GF-D8 (cell line): ENCODE measurements at regions not wholly inside any gene's neighbourhood (a gene's known extent, or its start where the extent isn't known, plus 50 kb on each side); places are given as distances from the start of the nearest gene placed in this dataset.
A peak's percentile ranks its signal among the peaks of the same experiment; 100 is the strongest.

Experiments used
- DNase-seq: peaks from one replicate; lab custom pipeline; 2025; lab: John Stamatoyannopoulos, UW

DNA sequence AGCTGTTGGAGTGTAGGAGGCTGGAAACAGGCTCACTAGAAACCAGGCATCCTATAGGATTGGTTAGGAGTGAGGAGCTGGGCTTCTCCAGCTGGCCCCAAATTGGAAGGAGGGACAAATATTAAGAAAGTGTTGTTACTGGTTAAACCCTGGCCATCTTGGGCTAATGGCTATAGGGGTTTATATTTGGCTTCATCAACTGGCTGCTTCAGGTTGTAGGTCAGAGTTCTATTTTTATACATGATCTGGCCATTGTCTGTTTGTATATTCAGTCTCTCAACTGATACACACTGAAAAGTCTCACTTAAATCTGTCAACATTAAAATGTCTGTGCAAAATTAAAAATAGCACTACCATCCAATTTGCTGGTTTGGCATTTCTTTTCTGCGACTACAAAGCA lies 70.2 kb upstream of the ARRDC4 start:
- DNase-seq: no peak

DNA sequence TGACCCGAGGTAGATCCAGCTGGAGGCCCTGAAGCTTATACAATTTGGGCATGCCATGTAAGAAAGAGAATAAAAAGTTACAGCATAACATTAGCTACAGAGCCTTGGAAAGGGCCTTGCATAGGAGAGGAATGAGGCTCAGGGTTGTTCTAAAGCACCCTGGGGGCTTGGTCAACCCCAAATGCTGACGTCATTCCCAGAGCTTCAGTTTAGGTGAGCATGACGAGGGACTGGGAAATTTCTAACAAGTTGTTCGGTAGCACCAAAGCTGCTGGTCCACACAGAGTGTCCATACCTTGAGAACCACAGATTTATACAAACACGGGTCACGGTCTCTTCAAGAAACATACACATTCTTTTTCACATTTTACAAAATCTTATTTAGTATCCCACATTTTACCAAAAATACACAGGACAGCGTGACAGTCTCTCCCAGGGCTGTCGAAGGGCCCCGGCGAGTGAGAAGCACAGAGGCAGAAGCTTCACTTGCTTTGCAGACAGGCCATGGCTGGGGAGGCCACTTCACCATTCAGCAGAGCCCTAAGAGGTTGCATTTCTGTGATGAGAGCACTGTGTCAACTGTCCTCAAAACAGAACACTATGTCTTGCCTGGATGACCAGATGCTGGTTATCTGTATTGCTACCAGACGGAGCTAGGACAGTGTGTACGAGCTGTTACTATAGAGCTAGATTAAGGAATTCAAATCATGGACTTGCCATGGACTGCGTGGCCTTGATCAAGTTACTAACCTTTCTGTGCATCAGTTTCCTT lies 68.2 kb upstream of the ARRDC4 start:
- no peak for DNase-seq

DNA sequence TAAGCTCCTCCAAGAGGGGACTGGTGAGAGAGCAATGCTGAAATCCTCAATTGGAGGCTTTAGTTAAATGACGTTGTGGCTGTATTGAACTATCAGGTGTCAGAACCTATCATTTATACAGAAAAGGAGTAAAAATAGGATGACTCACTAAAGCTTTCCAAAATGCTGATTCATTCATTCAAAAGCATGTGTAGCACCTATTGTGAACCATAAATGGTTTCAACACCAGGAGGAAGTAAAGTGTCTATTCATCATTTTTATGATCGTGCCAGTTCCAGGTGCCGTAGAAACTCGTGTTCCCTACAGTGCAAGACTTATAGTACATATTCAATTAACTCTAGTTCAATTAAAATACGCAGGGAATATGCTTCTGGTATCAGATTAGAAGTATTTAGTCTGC lies 66.5 kb upstream of the ARRDC4 start:
- no peak for DNase-seq

DNA sequence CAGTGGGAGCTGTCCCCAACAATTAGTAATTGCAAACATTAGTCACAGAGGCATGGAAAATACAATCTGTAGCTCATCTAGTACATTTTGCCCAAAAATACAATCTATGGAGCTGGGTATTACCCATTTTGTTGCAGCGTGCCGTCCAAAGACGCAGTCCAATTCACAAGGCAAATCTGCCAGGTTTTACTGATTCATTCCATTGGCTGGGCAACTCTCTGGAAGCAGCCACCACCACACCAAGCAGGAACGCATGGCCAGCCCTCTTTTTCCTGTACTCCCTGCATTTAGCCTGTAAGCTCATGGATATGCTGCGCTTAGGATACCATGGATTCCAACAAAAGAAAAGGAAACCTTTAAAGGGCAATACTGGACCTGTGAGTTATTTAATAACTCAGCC lies 60.5 kb upstream of the ARRDC4 start:
- DNase-seq: no peak

DNA sequence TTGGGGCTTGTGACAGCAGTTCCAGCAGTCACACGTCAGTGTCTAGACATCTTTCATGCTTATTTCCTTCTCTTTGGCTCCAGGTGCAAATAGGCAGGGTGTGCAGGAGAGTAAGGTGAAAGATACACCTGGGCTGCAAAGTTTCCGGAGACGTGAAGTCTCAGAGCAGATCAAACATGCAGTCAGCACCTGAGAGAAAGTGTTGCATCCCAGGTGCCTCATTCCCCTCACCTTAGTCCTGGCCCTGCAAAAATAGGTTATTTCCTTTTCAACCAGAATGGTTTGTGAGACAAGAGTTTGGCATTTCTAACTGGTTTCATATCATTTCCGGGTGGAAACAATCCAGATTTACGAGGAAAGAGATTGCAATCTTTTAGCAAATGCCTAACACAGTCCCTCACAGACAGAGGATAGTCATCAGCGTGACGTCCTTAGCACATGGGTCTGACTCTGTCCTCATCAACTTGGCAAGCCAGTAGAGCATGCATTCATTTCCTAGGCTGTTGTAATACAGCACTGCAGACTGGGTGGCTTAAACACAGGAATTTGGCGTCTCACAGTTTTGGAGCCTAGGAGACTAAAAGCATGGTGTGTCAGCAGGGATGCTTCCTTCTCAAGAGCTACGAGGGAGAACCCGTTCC lies 58.2 kb upstream of the ARRDC4 start:
- no peak for DNase-seq

DNA sequence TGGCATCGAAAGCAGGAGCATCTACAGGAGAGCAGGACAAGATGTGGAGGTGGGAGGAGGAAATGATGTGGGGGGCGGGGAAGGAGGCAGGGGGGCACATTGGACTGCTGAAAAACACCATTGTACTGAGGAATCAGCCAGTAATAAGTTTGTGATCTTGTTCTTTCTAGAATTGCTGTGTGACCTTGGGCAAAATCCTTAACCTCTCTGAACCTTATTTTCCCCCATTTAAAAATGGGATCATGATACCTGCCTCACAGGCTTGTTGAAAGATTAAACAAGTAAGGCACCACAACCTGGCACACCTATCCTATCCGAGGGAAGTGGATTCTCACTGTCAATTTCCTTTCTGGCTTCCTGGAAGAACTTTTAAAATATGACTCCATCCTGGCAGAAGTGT lies 56.9 kb upstream of the ARRDC4 start:
- no peak for DNase-seq

DNA sequence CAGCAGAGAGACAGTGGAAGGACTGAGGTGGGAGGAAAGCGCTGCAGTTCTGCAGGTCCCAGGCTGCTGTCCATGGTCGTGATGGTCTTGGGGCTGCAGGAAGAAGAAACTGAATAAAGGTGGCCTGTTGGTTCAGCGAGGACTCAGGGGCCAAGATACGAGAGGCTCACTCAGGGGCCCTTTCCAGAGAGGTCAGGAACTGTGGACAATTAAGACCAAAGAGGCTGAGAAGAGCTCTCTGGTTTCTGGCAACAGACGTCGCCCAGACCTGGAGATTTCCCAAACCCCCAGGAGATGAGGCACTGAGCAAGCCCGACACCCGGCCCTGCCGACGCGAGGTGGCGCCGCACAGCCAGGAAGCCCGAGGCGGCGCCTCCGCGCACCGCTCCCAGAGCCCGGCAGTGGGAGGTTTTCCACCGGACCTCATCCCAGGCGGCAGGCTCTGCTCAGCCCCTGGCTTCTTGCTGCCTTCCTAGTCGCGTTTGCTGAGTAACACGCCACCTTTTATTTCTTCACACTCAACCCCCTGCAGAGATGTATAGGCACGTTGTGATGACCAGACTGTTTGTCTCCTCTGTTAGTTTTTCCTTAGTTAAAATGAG lies 56.4 kb upstream of the ARRDC4 start:
- DNase-seq: no peak

DNA sequence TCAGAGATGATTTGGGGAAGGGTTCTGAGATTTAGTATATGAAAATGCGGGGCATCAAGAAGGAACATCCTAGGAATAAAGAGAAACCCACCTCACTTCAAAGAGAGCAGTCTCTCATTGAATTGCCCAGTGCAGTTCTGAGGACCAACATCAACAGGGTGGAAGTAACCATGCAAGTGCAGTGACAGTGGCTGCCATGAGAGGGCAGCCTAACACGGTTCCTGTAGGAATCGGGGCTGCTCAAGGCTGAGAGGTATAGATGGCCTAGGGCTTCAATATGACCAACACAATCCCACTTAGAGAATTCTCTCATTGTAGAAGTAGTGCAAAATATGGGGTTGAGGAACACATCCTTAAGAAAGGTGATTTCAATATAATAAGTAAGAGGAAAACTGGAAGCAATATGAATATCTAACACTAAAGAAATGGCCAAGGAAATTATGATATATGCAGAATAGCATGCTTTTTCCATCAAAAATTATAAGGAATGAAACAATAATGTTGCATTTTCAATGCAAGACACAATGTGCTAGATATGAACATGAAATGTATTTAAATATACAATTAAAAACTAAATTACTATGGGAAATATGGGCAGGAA lies 51.1 kb upstream of the ARRDC4 start:
- peak; percentile 6 for DNase-seq
